ENCODE measurements at regions not wholly inside any gene's neighbourhood (a gene's known extent, or its start where the extent isn't known, plus 50 kb on each side); places are given as distances from the start of the nearest gene placed in this dataset.

- DNase-seq (ENCODE audit: low read depth in 1 of 2, low spot score in 1 of 2) = no peak
- Histone ChIP-seq H3K4me1 (ENCODE audit: low read depth) (peaks cover 7% of the 10 kb centered on the region), H3K9me3 (ENCODE audit: low read depth) (no peaks in the 10 kb centered on the region), H3K4me3 (no peak overlapping the region), H3K27me3 (no peaks in the 10 kb centered on the region), H3K27ac (no peak overlapping the region), H3K36me3 (no peaks in the 10 kb centered on the region)
- no peak for TF ChIP-seq CTCF (IDR thresholded peaks at IDR 0.05; ENCODE audit: low read depth, low read length)
Observed at GRCh38 chr6:30801950-30802349, 57.6 kb upstream of the IER3 start.

- peaks cover 7% of the 10 kb centered on the region for H3K4me1 ChIP-seq (ENCODE audit: low read depth)
- no peak overlapping the region for H3K27ac ChIP-seq
- DNase-seq (ENCODE audit: low read depth in 1 of 2, low spot score in 1 of 2) = peak in 1 of 2 donors; percentile 52
- no peaks in the 10 kb centered on the region for H3K27me3 ChIP-seq
- H3K36me3 ChIP-seq = no peaks in the 10 kb centered on the region
- H3K4me3 ChIP-seq = no peak overlapping the region
- TF ChIP-seq CTCF (IDR thresholded peaks at IDR 0.05; ENCODE audit: low read depth, low read length) = no peak
- no peaks in the 10 kb centered on the region for H3K9me3 ChIP-seq (ENCODE audit: low read depth)
Observed at GRCh38 chr6:30800871-30801270, 56.5 kb upstream of the IER3 start.

- no peaks in the 10 kb centered on the region for H3K27me3 ChIP-seq
- no peak for DNase-seq (ENCODE audit: low read depth in 1 of 2, low spot score in 1 of 2)
- no peak for TF ChIP-seq CTCF (IDR thresholded peaks at IDR 0.05; ENCODE audit: low read depth, low read length)
- no peaks in the 10 kb centered on the region for H3K36me3 ChIP-seq
- H3K9me3 ChIP-seq (ENCODE audit: low read depth) = no peaks in the 10 kb centered on the region
- peaks cover 7% of the 10 kb centered on the region for H3K4me1 ChIP-seq (ENCODE audit: low read depth)
- H3K27ac ChIP-seq = no peak overlapping the region
- H3K4me3 ChIP-seq = no peak overlapping the region
Observed at GRCh38 chr6:30799210-30799609, 54.9 kb upstream of the IER3 start.

DNA sequence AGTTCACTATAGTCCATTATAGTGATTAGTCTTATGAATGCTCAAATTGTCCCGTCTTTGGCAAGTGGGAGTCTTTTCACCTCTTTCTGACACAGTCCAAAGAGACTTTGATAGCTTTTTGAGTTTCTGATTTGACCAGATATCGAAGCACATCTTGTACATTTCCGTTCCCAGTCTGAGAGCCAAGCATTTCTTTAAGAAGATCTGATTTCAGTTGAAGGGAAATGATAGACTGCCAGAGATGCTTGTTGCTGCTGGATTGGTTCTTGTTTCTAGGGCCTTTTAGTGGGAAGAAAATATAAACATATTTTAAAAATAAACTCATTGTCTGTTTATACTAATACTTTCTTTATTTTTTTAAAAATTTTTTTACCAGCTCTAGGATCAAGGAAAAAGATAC, 54.1 kb upstream of the IER3 start:
- no peaks in the 10 kb centered on the region for H3K36me3 ChIP-seq
- H3K4me3 ChIP-seq = no peak overlapping the region
- H3K27me3 ChIP-seq = no peaks in the 10 kb centered on the region
- H3K27ac ChIP-seq = no peak overlapping the region
- peaks cover 12% of the 10 kb centered on the region for H3K4me1 ChIP-seq (ENCODE audit: low read depth)
- no peaks in the 10 kb centered on the region for H3K9me3 ChIP-seq (ENCODE audit: low read depth)
- TF ChIP-seq CTCF (IDR thresholded peaks at IDR 0.05; ENCODE audit: low read depth, low read length) = no peak
- DNase-seq (ENCODE audit: low read depth in 1 of 2, low spot score in 1 of 2) = no peak

DNA sequence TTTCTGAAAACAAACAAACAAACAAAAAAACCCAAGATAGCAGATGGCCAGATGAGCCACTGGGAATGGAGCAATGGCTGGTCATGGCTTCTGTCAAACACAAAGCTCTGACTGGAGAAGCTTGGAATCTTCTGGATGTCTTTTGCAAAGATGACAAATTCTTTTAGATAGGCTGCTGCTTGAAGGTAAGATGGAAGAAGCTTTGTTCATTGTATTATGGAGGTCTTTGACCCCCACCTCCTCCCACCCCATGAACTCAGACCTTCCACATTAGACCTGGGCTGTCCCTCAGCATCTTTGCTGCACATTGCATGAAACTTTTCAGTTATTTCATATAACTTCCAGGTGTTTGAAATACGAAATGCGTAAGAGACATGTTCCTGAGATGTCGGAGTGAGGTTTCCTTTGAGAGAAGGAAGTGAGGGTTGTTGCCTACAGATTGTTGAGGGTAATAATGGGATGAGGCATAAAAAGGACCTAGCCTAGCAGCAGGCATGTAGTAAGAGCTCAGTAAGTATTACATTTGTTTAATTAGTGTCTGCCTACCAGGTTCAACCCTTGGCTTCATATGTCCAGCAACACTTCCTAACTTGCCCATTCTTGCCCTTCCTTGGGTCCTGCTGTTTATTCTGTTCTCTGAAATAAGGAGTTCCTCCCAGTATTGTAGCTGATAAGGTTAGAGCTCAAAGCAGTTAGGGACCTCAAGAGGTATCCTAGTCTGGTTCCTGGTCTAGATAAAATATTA, 51.4 kb upstream of the IER3 start:
- TF ChIP-seq CTCF (IDR thresholded peaks at IDR 0.05; ENCODE audit: low read depth, low read length) = no peak
- Histone ChIP-seq H3K27me3 (no peaks in the 10 kb centered on the region), H3K27ac (no peak overlapping the region), H3K9me3 (ENCODE audit: low read depth) (no peaks in the 10 kb centered on the region), H3K4me3 (no peak overlapping the region), H3K36me3 (no peaks in the 10 kb centered on the region), H3K4me1 (ENCODE audit: low read depth) (peaks cover 13% of the 10 kb centered on the region)
- DNase-seq (ENCODE audit: low read depth in 1 of 2, low spot score in 1 of 2) = no peak

Measured in cardiac muscle cell (in vitro differentiated cells and primary cell).